Right atrium auricular region (tissue), 2 donors: ENCODE measurements at regions not wholly inside any gene's neighbourhood (a gene's known extent, or its start where the extent isn't known, plus 50 kb on each side); places are given as distances from the start of the nearest gene placed in this dataset.
A peak's percentile ranks its signal among the peaks of the same experiment; 100 is the strongest.
"Not testable (repeated sequence)": the region's sequence is repeated elsewhere in the genome, so short reads cannot be mapped to it uniquely, and the experiment has no call there.

Experiments
- DNase-seq: peaks from one replicate; pipeline ENCODE4 v3.0.0-alpha.2; 2019; ENCODE audit warnings: low spot score
- H3K27ac ChIP-seq, 2 donors: fragments of 200-600 bp; sonication (generic); 1 replicate in 1 of 2; 2 replicates in 1 of 2; pipeline ENCODE4 v1.5.1; 2016 to 2019
- H3K27me3 ChIP-seq, 2 donors: fragments of 200-600 bp; sonication (generic); one replicate each; pipeline versions ENCODE4 v1.5.1 to v1.6.0; 2017 to 2019
- H3K36me3 ChIP-seq: fragments of 200-600 bp; sonication (generic); one replicate; pipeline ENCODE4 v1.5.1; 2016
- H3K4me1 ChIP-seq, 2 donors: fragments of 200-600 bp; sonication (generic); one replicate each; pipeline versions ENCODE4 v1.5.1 to v1.6.0; 2017 to 2019
- H3K4me3 ChIP-seq, 2 donors: fragments of 200-600 bp; sonication (generic); 1 replicate in 1 of 2; 2 replicates in 1 of 2; pipeline ENCODE4 v1.5.1; 2017 to 2019; ENCODE audit warnings: mild to moderate bottlenecking in 1 of 2, moderate library complexity in 1 of 2
- H3K9me3 ChIP-seq, 2 donors: fragments of 200-600 bp; sonication (generic); one replicate each; pipeline ENCODE4 v1.5.1; 2019
- TF ChIP-seq, protein P1 (sequence below), 2 donors: fragments of 200-600 bp; sonication (generic); IDR thresholded peaks; one replicate each; pipeline ENCODE4 v1.5.1; 2019; ENCODE audit warnings: antibody characterized with exemption in 2 of 2

DNA sequence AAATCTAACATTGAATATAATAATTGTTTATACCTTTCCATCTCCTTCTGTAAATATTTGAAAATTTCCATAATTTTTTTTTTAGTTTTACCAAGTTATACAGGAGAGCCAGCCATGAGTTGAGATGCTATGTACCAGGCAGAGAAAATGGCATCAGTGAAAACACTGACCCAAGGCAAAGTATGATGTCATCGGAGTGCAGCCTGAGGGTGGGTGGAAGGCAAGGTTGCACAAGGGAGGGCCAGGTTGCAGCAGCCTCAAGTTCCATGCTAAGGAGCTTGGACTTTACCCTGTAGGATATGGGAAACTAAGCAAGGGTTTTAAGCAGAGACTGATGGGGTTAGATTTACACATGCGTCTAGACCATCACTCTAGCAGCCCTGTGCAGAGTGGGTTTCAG, 441.1 kb downstream of the BCAT1 start:
- H3K27ac ChIP-seq: no peak overlapping the region
- no peaks in the 10 kb centered on the region for H3K27me3 ChIP-seq
- no peaks in the 10 kb centered on the region for H3K4me1 ChIP-seq
- no peak overlapping the region for H3K4me3 ChIP-seq
- H3K36me3 ChIP-seq: no peaks in the 10 kb centered on the region
- TF ChIP-seq, protein P1, sequence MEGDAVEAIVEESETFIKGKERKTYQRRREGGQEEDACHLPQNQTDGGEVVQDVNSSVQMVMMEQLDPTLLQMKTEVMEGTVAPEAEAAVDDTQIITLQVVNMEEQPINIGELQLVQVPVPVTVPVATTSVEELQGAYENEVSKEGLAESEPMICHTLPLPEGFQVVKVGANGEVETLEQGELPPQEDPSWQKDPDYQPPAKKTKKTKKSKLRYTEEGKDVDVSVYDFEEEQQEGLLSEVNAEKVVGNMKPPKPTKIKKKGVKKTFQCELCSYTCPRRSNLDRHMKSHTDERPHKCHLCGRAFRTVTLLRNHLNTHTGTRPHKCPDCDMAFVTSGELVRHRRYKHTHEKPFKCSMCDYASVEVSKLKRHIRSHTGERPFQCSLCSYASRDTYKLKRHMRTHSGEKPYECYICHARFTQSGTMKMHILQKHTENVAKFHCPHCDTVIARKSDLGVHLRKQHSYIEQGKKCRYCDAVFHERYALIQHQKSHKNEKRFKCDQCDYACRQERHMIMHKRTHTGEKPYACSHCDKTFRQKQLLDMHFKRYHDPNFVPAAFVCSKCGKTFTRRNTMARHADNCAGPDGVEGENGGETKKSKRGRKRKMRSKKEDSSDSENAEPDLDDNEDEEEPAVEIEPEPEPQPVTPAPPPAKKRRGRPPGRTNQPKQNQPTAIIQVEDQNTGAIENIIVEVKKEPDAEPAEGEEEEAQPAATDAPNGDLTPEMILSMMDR (IDR thresholded peaks at IDR 0.05): no peak
- no peaks in the 10 kb centered on the region for H3K9me3 ChIP-seq
- DNase-seq: no peak

DNA sequence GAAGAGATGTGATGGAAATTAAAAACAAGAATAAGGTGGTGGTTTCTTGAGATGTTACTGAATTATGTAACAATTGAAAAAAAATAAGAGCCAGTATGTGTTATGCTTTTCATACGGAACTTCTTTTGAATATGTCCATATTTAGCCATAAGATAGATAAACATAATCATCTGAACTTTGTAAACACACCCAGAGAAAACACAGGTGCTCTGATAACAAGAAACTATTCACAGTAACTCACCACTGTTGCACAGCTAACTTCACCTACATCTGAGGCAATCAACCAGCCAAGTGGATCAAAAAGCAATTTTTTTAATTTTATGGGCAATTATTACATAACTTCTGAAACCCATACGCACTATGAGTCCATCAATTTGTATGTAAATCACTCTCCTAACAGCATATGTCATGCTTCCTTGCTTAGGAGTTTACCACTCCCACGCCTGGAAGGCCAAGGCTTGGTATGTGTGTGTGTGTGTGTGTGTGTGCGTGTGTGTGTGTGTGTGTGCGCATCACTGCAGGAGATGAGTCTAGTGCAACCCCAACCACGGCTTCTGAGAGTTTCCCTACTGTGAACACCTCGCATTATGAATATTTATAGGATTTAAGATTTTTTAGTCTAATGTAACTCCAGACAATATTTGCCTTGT, 443.4 kb downstream of the BCAT1 start:
- Histone ChIP-seq H3K27ac (no peak overlapping the region), H3K36me3 (no peaks in the 10 kb centered on the region), H3K4me3 (no peak overlapping the region), H3K9me3 (no peaks in the 10 kb centered on the region), H3K27me3 (no peaks in the 10 kb centered on the region), H3K4me1 (no peaks in the 10 kb centered on the region)
- DNase-seq: no peak
- TF ChIP-seq, protein P1 (IDR thresholded peaks at IDR 0.05): no peak

DNA sequence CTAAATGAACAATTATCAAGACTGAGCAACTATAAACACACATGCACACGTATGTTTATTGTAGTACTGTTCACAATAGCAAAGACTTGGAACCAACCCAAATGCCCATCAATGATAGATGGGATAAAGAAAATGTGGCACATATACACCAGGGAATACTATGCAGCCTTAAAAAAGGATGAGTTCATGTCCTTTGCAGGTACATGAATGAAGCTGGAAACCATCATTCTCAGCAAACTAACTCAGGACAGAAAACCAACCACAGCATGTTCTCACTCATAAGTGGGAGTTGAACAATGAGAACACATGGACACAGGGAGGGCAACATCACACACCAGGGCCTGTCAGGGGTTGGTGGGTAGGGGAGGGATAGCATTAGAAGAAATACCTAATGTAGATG, 445.4 kb downstream of the BCAT1 start:
- not testable (repeated sequence) for H3K4me3 ChIP-seq, H3K27ac ChIP-seq, DNase-seq

DNA sequence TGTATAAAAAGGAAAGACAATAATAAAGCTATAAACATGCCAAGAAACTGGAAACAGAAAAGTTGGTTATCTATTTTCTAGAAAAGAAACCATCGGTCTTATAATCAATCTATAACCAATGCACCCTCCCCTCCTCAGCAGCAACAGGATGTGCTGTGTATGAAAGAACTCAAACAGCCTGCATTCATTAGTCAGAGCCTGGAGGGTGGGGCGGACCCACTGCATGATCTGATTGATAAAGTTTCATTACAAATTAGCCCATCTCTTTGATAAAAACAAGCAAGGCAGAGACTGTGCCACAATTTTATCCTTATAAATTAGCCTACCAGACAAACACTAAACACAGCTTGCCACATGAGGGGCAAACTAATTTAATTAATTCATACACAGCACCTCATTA, 448.1 kb downstream of the BCAT1 start:
- Histone ChIP-seq H3K27me3 (no peaks in the 10 kb centered on the region), H3K4me1 (peaks cover 0 to 7% of the 10 kb centered on the region in 2 donors), H3K36me3 (no peaks in the 10 kb centered on the region), H3K4me3 (no peak overlapping the region), H3K27ac (peak overlapping the region in 1 of 2 donors; percentile 55), H3K9me3 (no peaks in the 10 kb centered on the region)
- no peak for DNase-seq
- TF ChIP-seq, protein P1 (IDR thresholded peaks at IDR 0.05): no peak

More for the DNA sequence above, 445.4 kb downstream of the BCAT1 start:
- not testable (repeated sequence) for H3K4me1 ChIP-seq, H3K27me3 ChIP-seq, H3K9me3 ChIP-seq, H3K36me3 ChIP-seq

DNA sequence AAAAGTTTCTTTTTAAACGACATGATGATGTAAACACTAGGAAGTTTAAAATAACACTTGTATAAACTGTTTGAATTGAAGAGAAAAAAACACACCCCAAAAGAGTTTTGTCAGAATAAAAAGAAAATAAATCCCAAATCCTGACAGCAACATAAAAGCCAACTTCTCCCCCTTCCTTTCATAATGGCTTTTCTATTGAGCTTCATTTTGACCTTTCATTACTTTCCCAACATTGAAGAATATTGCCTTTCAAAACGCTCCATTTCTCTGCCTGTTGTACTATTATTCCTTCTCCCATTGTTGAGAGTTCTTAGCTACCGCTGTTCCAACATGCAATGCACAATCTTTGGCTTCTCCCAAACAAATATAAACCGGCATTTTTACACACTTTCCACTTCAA, 448.5 kb downstream of the BCAT1 start:
- Histone ChIP-seq H3K4me3 (no peak overlapping the region), H3K4me1 (peaks cover 0 to 7% of the 10 kb centered on the region in 2 donors), H3K9me3 (no peaks in the 10 kb centered on the region), H3K36me3 (no peaks in the 10 kb centered on the region), H3K27me3 (no peaks in the 10 kb centered on the region), H3K27ac (peak overlapping the region in 1 of 2 donors; percentile 55)
- TF ChIP-seq, protein P1 (IDR thresholded peaks at IDR 0.05): no peak
- no peak for DNase-seq

DNA sequence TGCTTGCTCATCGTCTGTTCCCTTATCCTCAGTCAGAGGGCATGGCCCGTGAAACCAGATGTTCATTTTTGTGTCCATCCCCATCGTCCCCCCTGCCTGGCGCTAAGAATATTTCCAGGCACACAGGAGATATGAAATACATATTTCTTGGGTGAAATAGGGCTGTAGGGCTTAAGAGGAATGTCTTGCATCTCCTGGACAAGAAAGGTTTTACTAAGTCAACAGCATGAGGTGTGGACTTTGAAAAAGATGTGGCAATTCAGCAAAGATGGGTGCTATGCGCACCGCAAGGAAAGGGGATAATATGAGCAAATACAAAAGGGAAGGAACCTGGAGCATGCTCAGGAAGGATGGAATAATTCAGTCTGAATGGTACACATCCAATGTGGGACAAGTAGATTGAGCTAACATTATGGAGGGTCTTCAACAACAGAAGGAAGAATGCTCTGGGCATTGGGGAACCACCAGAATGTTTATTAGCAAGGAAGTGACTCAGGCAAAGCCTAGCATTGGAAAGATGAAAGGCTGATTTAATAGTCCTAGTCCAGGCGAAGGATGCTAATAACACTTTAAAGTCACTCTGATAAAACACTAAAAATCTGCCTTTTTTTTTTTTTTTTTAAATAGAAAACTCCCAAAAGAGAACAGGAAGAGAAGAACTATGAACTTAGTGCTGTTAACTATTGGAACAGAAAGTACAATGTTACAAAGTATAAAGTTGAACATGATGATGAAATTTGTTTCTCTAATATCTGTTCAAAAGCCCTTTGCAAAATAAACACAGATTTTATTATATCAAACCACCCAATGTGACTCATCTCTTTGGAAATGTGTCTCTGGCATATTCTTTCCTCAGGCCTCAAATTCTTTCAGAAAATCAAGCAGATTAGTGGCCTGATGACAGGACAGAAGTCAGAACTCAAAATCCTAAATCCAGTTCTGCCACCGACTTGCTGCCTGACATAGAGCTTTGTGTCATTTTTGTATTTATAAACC, 449.5 kb downstream of the BCAT1 start:
- Histone ChIP-seq H3K9me3 (no peaks in the 10 kb centered on the region), H3K4me3 (no peak overlapping the region), H3K36me3 (no peaks in the 10 kb centered on the region), H3K27ac (peak overlapping the region in 1 of 2 donors; percentile 55), H3K27me3 (no peaks in the 10 kb centered on the region), H3K4me1 (peaks cover 0 to 7% of the 10 kb centered on the region in 2 donors)
- TF ChIP-seq, protein P1 (IDR thresholded peaks at IDR 0.05): no peak
- no peak for DNase-seq
